CD4-positive, alpha-beta T cell treated with Interleukin-15 for 4 hours (primary cell): ENCODE measurements at regions not wholly inside any gene's neighbourhood (a gene's known extent, or its start where the extent isn't known, plus 50 kb on each side); places are given as distances from the start of the nearest gene placed in this dataset.
"Not testable (repeated sequence)": the region's sequence is repeated elsewhere in the genome, so short reads cannot be mapped to it uniquely, and the experiment has no call there.

Source experiments
- DNase-seq: peaks from one replicate; pipeline ENCODE4 v3.0.0-alpha.2; 2020; ENCODE audit warnings: low spot score

DNA sequence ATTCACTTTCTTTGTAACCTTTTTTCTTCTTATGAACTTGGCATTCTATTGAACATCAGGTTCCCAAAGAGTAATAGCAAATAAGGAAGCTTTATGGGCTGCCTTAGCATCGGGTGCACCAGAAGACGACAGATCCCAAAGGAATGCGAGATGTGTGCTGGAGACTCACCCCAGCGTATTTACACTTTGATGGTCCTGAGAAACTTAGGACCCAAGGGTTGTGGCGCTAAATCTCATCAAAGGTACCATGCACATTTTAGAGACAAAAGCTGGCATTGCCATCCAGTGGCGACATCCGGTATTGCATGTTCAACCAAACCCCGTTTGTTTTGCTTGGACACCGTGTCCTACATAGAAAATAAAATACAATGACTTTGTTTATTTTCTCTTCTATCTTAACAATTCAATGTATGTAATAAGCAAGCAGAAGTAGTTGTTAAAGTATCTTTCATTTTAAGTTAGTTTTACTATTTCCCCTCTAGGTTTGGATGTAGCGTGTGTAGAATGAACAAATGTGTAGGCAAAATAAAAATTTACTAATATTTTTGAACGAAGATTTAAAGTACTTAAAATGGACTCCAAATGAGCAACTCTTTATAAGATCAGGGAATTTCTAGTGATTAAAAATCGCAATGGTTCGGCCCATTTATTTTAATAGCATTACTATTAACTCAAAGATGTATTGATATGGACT is 1154.8 kb downstream of the GATA3 start:
- DNase-seq, result peak; percentile 71

DNA sequence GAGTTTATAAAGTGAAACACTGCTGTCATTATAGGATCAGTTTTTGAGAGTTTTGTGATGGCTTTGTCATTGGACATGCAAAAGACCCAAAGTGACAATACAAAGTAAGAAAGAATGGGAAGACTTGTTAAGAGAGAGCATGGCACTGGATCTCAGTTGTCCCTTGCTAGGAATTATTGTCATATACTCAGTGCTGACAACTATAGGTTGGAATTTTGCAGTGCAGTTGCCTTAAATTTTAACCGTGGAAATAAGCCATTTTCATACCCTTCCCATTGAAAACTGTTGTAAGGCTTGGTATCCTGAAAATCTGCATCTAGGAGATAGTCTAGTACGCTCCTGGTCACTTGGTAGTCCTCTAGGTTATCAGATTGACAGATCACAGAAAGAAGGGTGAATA is 1156.7 kb downstream of the GATA3 start:
- no peak for DNase-seq

DNA sequence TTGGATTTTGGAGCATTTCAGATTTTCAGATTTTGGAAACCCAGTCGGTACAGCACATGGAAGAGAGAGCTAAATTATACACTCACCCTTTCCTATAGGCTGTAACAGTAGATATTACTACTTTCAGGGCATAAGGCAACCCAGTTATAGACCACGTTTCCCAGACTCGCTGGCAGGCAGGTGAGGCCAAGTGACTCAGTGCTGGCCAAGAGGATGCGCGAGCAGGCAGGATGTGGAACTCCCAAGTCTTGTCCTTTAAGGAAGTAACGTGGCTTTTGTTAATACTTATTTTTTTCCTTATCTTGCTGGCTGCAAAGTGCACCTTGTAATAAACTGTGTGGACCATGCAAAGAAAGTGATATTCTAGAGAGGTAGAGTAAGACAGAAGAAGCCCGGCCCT is 1160.1 kb downstream of the GATA3 start:
- no peak for DNase-seq

DNA sequence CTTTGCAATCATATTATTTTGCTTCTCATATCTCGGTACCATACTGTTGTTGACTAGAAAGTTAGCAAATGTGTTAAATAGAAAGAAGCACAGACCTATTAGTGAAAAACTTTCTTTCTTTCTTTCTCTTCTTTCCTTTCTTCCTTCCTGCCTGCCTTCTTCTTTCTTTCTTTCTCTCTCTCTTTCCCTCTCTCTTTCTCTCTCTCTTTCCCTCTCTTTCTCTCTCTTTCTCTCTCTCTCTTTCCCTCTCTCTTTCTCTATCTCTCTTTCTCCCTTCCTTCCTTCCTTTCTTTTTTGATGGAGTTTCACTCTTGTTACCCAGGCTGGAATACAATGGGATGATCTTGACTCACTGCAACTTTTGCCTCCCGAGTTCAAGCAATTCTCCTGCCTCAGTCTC is 1160.6 kb downstream of the GATA3 start:
- no peak for DNase-seq

DNA sequence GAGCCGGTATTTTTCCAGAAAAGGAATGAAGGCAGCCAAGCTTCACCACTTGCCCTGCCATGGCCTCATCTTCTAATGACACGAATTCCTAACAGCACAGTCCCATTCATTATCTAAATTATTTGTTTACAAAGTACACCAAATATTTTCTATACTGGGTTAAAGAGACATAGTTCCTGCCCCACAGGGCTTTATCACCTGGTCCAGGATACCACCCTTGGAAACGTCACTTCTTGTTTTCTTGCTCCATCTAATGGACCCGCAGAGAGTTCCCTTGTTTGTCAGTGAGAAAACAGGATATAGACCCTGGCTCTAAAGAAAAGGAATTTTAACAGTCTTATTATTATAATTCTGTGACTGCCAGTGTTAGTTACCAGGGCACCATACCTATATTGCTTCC is 1165.4 kb downstream of the GATA3 start:
- no peak for DNase-seq

DNA sequence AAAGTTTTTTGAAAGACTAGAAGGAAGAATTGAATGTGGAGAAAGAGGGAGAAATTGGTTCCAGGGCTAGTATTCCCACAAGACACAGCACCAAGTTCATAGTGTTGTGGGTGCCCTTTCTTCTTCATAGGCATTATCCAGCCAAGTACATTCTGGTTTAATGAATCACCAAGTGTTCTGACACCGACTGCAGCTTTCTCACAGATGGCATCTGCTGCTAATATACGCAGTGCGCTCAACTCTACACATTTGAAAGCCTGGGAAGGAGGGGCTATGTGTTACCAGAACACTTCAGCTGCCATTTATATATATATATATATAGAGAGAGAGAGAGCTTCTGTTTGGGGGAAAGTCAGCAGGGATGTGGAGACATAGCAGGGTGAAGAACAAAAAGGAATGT is 1168.4 kb downstream of the GATA3 start:
- no peak for DNase-seq

DNA sequence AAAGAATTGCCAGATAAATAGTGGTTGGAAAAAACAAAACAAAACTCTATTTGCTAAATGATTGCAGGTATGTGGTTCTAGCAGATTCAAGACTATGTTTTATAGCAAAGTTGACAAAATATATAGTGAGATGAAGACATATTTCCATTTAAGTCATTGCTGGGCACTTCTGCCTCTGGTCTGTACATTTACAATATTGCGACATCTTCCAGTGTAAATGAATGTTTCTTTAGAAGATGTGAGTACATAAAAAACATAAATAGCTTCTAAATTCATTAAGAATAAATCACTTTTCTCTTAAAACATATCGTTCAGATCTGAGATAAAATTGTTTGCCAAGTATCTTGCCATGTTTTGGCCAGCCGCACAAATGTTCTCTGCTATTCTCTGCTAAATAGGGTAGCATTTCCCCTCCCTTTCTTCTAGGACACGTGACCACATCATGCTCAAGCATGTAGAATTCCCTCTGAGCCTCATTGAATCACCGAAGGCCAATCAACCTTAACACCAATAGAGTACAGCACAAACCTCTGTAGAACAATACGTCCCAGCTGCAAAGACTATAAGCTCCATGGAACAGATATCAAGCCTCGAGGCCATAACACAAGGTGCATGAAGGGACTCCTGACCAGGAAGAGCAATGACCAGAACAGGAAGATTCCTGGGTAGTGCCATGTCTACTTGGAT is 1173.3 kb downstream of the GATA3 start:
- no peak for DNase-seq

DNA sequence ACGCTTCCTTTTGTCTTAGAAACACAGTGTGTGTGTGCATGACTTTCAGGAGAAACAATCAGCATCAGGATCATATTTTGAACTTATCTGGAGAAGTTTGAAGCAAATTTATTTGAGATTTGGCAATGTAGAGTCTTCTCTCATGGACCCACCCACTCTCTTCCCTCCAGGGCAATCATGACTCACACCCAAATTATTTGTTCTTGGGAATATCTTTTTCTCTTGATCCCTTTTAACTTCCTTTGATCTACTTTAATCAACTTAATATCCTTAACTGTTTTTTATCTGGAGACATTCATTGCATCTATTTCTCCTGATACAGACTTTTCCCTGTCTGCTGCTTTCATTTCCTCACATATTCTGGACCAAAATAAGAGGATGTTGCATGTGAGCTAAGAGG is 1174.3 kb downstream of the GATA3 start:
- DNase-seq, result no peak

DNA sequence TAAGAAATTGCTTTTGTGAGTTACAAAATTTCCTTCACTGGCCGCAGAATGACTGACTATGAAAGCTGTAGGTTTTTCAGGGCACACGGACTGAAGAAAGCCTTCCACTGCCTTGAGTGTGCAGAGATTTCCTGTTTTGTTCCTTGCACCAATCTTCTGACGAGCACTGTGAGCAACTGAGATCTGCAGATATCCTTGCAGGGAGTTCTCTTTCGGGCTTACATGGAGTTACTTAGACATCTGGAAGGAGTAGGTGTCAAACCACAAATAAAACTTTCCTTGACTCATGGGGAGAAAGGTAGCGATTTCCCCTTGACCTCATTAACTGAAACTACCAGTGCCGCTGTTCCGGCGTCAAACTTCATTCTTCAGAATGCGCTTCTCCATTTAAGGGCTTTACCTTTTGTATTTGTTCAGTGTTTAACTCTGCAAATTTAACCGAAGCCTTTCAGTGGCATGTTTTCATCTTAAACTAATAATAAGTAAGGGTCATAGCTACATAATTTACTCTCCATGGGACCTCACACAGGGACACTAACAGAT is 1175.3 kb downstream of the GATA3 start:
- DNase-seq, result peak; percentile 2

DNA sequence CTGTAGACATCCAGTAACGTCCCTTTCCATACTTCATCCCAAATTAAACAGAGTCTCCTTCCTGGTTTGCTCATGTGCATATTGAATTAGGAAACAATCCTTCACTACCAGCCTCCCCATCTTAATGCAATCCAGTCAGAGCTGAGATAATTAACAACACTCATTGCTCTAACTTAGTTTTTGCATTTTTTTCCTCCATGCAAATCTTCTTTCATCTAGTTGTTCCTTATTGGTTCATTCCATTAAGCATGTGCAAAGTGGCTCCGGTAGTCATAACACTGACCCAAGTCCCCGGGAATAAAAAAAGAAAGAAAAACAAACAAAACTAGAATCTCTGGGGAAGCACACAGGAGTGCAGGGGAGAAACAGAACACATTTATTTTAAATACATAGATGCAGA is 1176.1 kb downstream of the GATA3 start:
- DNase-seq, result no peak

DNA sequence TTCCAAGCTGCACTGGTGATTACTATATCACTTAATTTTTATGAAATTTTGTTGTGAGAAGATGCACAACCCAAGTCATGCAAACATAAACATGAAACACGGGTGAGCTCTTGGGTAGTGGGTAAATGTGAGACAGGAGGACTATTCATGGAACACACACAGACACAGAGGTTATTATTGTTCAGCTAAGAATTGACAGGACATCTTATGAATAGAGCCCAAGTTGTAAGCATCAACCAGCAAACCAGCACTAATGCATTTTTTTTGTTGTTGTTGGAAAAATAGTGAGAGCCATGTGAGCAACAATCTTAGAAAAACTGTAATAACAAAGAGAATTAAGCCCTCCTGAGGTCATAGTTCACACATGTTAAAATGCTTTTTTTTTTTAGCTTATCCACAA is 1179.7 kb downstream of the GATA3 start:
- no peak for DNase-seq

DNA sequence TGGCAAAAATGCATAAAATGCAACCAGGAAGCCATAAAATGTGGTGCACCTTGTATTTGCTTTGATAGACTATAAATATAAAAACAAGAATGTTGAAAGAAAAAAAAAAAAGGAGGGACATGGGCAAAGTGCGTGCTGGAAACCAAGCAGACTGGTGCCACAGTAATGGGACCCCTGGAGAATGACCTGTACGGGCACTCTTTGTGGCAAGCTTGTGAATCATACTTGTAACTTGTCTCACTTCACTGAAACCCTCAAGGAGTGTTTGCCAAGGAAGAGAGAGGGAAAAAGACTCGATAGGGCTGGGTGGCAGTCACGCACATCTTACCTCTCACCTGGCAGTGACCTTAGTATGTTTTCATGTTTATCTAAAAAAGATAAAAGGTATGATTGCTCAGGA is 1183.6 kb downstream of the GATA3 start:
- no peak for DNase-seq

DNA sequence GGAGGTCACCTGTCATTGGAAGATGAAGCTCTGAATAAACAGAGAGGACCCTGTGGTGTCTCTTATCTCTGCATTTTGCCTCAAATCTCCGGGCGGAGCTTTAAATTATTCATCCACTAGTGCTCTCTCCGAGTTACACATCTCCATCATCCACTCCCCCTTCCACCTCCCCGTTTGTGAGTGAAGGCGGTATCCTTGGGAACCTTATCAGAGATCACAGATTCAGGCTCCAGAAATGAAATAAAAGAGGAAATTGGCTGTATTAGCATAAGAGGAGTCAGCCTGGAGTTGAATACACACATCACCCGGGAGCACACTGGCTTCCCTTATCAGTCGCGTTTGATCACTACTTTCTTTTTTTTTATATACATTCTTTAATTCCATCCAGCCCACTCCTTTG is 1184.8 kb downstream of the GATA3 start:
- DNase-seq, result no peak

DNA sequence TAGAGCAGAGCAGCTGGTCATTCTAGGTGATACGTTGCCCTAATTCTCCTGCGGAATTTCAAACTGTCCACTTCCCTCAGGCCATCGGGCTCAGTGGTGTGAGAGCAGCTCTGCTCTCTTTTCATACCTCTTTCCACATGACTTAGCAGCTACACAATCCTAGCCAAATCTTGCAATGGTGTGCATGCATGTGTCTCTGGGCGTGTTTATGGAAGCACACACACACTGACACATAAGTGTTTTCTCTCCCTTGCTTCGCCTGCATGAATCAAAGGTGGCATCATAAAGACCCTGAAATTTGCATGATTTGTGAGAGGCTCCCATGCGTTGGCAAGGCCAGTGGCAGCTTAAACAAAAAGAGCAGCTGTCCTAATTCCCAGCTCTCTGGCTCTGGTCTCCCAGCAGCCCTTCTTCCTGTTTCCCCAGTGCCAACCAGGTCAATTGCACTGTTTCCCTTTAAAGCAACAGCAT is 1189.5 kb downstream of the GATA3 start:
- no peak for DNase-seq

DNA sequence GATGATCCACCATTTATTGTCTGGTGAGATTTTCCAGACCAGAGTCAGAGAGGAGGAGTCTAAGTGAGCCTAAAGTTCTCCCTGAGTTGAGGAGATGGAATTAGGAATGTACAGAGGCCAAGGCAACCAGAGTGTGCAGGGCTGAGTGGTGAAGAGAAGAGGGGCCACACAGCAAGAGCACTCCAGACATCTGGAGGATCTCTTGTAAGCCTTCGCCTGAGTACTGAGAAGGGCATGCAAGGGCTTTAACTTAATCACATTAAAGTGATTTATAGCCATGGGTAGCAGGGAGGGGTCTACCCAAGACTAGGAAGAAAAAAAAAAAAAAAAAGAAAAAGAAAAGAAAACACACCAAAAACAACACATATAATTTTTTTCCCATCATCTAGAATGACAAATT is 1190.4 kb downstream of the GATA3 start:
- DNase-seq, result no peak

DNA sequence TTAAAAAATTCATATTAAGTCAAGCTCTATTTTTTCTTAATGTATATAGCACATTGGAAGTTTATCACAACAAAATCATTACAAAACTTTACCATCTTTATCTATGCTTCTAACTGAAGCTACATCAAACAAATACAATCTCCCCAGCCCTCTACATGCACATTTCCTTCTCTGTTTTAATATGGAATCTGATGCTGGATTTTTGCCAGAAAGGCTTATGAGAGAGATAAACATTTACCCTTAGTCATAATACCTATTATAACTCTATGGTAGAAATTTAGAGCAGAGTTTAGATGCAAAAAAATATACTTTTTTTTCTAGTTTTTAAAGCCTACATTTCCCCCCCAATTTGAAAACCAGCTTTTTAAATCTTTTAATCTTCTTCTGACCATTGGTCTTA is 1198.6 kb downstream of the GATA3 start:
- no peak for DNase-seq

DNA sequence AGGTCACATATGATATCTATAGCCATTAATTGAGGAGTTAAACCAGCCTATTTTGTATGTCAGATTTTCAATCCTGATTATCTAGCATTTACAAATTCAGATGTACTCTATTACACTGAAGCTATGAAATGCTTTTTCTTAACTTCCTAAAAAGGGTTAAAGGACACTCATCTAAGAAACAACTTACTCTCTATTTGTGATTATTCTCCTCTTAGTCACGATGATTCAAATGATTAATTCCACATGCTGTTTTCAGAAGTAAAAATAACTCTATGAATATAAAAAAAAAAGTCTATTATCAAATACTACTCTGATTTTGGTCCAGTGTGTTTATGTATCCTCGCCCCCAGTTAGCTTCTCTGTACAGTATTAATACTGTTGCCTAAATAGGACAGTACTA is 1199.9 kb downstream of the GATA3 start:
- DNase-seq, result no peak

DNA sequence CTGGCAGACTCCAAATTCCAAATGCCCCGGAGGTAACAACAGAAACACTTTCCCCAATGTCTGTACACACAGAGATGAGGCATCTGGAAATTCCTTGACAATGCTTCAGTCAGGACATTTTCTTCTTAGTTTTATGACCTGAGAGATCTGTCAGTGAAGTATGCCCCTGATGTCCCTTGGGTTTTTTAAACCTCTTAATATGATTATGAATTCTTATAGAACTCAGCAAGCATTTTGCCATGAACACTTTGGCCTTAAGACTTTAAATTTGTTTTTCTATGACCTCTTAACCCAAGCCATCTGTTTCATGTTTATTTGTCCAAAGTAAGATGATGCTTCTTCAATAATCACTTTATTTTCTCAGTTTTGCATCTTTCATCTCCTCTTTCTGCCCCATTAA is 1206.2 kb downstream of the GATA3 start:
- no peak for DNase-seq

DNA sequence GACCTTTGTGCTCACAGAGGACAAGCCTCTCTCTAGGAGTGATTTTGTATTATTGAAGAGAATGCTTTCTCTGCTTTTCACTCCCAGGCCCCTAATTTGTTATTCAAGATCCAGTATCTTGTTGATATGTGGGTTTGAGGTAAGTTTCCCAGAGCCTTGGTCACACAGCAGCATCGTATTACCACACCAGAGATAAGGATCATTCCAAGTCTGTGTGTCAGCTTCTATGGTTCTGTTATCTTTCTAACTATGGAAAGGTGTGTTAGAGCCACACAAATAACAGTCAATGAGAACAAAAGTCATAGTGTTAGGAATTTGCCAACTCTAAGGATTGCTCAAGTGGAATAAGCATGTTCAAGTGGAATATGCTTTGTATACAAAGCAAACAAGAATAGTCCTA is 1208.3 kb downstream of the GATA3 start:
- no peak for DNase-seq

DNA sequence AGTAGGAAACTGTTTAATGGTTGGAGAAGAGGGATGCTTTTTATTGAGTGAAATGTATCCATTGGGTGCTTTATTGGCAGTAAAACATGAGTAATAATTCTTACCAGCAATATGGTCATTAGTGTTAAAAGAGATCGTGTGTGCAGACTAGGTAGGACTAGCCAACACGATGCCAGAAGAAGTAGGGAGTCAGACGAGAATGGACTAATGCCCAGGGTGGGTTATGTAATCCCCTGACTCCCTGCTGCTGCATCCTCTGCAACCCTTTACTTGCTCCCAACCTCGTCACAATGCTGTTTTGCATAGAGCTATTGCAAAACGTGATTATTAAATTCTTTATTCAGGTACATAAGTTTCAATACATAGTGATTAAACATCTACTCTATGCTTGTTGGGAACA is 1213.7 kb downstream of the GATA3 start:
- DNase-seq, result no peak

DNA sequence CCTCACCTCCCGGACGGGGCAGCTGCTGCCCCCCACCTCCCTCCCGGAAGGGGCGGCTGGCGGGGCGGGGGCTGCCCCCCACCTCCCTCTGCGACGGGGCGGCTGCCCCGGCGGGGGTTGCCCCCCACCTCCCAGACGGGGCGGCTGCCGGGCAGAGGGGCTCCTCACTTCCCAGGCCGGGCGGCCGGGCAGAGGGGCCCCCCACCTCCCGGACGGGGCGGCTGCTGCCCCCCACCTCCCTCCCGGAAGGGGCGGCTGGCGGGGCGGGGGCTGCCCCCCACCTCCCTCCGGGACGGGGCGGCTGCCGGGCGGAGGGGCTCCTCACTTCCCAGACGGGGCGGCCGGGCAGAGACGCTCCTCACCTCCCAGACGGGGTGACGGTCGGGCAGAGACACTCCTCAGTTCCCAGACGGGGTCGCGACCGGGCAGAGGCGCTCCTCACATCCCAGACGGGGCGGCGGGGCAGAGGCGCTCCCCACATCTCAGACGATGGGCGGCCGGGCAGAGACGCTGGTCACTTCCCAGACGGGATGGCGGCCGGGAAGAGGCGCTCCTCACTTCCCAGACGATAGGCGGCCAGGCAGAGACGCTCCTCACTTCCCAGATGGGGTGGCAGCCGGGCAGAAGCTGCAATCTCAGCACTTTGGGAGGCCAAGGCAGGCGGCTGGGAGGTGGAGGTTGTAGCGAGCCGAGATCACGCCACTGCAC is 1218.8 kb downstream of the GATA3 start:
- DNase-seq, result not testable (repeated sequence)

DNA sequence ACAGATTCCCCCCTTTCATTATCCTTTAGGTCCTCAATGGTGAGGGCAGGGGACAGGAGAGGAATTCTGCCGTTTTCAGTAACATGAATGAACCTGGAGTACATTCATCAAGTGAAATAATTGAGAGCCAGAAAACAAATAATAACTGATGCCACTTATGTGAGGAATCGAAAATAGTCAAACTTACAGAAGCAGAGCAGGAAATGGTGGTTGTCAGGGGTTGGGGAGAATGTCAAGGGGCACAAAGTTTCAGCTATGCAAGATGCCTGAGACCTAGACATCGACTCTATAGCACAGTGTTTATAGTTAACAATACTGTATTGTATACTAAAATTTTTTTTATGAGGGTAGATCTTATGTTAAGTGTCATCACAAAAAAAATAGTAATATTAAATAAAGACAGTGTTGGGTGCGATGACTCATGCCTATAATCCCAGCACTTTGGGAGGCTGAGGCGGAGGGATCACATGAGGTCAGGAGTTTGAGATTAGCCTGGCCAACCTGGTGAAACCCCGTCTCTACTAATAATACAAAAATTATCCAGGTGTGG is 1219.8 kb downstream of the GATA3 start:
- no peak for DNase-seq

DNA sequence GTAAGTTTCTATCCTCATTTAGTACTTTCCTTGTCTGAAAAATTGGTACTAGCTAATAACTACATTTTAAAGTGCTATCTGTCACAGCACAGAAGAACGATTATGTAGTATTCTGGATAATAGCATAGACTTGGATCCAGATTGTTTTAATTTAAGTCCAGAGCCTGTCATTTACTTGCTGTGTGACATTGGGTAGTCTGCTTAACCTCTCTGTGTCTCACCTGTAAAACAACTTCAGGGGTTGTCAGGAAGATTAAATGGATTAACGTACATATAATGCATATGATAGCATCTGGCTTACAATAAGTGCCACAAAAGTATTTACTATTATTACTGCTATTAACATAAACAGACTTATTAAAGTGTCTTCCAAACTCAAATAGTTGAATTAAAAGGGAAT is 1221.4 kb downstream of the GATA3 start:
- no peak for DNase-seq
